ENCODE measurements at regions not wholly inside any gene's neighbourhood (a gene's known extent, or its start where the extent isn't known, plus 50 kb on each side); places are given as distances from the start of the nearest gene placed in this dataset.

GRCh38 chr9:115442054-115442453 is 324.1 kb upstream of the TNC start:
- WGBS (ENCODE audit: low lambda C conversion rate, missing lambda C conversion rate): 59% methylated on average over 4 of the region's 4 CpGs
- H3K27ac ChIP-seq: peak overlapping the region; percentile 47
- no peak for TF ChIP-seq EZH2 (IDR thresholded peaks at IDR 0.05; ENCODE audit: borderline replicate concordance)
- TF ChIP-seq EZH2phosphoT487 (IDR thresholded peaks at IDR 0.05; ENCODE audit: low read depth, severe bottlenecking, unreplicated experiment): no peak
- TF ChIP-seq CTCF (IDR thresholded peaks at IDR 0.05; ENCODE audit: poor library complexity): no peak
- peaks cover 9% of the 10 kb centered on the region for H3K4me1 ChIP-seq (ENCODE audit: insufficient read depth)
- peak; percentile 59 for DNase-seq (ENCODE audit: low spot score)
- no peak overlapping the region for H3K4me3 ChIP-seq
- H3K9me2 ChIP-seq (replicated peaks; ENCODE audit: insufficient read depth): no peaks in the 10 kb centered on the region
- H3K4me2 ChIP-seq: no peak overlapping the region
- no peaks in the 10 kb centered on the region for H3K27me3 ChIP-seq
- no peaks in the 10 kb centered on the region for H3K36me3 ChIP-seq (replicated peaks; ENCODE audit: insufficient read depth, low read depth)
- H3K9me3 ChIP-seq (ENCODE audit: low read depth): no peaks in the 10 kb centered on the region
- H4K20me1 ChIP-seq (ENCODE audit: insufficient read depth, poor library complexity, severe bottlenecking): no peaks in the 10 kb centered on the region
- H3K79me2 ChIP-seq: no peaks in the 10 kb centered on the region
- H2AFZ ChIP-seq: no peak overlapping the region

GRCh38 chr9:115443890-115444289 is 325.9 kb upstream of the TNC start:
- Histone ChIP-seq H3K9me2 (replicated peaks; ENCODE audit: insufficient read depth) (no peaks in the 10 kb centered on the region), H3K4me3 (no peak overlapping the region), H4K20me1 (ENCODE audit: insufficient read depth, poor library complexity, severe bottlenecking) (no peaks in the 10 kb centered on the region), H3K4me2 (no peak overlapping the region), H3K79me2 (no peaks in the 10 kb centered on the region), H3K9me3 (ENCODE audit: low read depth) (no peaks in the 10 kb centered on the region), H3K27ac (peak overlapping the region; percentile 76), H3K27me3 (no peaks in the 10 kb centered on the region), H3K36me3 (replicated peaks; ENCODE audit: insufficient read depth, low read depth) (no peaks in the 10 kb centered on the region), H3K4me1 (ENCODE audit: insufficient read depth) (peaks cover 9% of the 10 kb centered on the region), H2AFZ (no peak overlapping the region)
- WGBS (ENCODE audit: low lambda C conversion rate, missing lambda C conversion rate): 65% methylated on average over 2 of the region's 2 CpGs
- no peak for DNase-seq (ENCODE audit: low spot score)
- TF ChIP-seq EZH2phosphoT487 (IDR thresholded peaks at IDR 0.05; ENCODE audit: low read depth, severe bottlenecking, unreplicated experiment) (no peak), EZH2 (IDR thresholded peaks at IDR 0.05; ENCODE audit: borderline replicate concordance) (no peak), CTCF (IDR thresholded peaks at IDR 0.05; ENCODE audit: poor library complexity) (no peak)

GRCh38 chr9:115444959-115445358 is 327.0 kb upstream of the TNC start:
- H3K27ac ChIP-seq: peak overlapping the region; percentile 76
- peaks cover 9% of the 10 kb centered on the region for H3K4me1 ChIP-seq (ENCODE audit: insufficient read depth)
- peak overlapping the region; percentile 24 for H3K4me2 ChIP-seq
- H3K9me3 ChIP-seq (ENCODE audit: low read depth): no peaks in the 10 kb centered on the region
- no peaks in the 10 kb centered on the region for H3K79me2 ChIP-seq
- no peaks in the 10 kb centered on the region for H3K36me3 ChIP-seq (replicated peaks; ENCODE audit: insufficient read depth, low read depth)
- H2AFZ ChIP-seq: no peak overlapping the region
- H3K4me3 ChIP-seq: no peak overlapping the region
- peak; percentile 20 for DNase-seq (ENCODE audit: low spot score)
- H4K20me1 ChIP-seq (ENCODE audit: insufficient read depth, poor library complexity, severe bottlenecking): no peaks in the 10 kb centered on the region
- WGBS (ENCODE audit: low lambda C conversion rate, missing lambda C conversion rate): 44% methylated on average over 3 of the region's 3 CpGs
- TF ChIP-seq EZH2 (IDR thresholded peaks at IDR 0.05; ENCODE audit: borderline replicate concordance) (no peak), CTCF (IDR thresholded peaks at IDR 0.05; ENCODE audit: poor library complexity) (no peak), EZH2phosphoT487 (IDR thresholded peaks at IDR 0.05; ENCODE audit: low read depth, severe bottlenecking, unreplicated experiment) (no peak)
- H3K27me3 ChIP-seq: no peaks in the 10 kb centered on the region
- H3K9me2 ChIP-seq (replicated peaks; ENCODE audit: insufficient read depth): no peaks in the 10 kb centered on the region

- Histone ChIP-seq H3K27ac (peak overlapping the region; percentile 76), H3K4me1 (ENCODE audit: insufficient read depth) (peaks cover 9% of the 10 kb centered on the region), H3K4me2 (peak overlapping the region; percentile 24), H3K36me3 (replicated peaks; ENCODE audit: insufficient read depth, low read depth) (no peaks in the 10 kb centered on the region), H3K27me3 (no peaks in the 10 kb centered on the region), H4K20me1 (ENCODE audit: insufficient read depth, poor library complexity, severe bottlenecking) (no peaks in the 10 kb centered on the region), H2AFZ (no peak overlapping the region), H3K9me3 (ENCODE audit: low read depth) (no peaks in the 10 kb centered on the region), H3K9me2 (replicated peaks; ENCODE audit: insufficient read depth) (no peaks in the 10 kb centered on the region), H3K4me3 (no peak overlapping the region), H3K79me2 (no peaks in the 10 kb centered on the region)
- TF ChIP-seq EZH2phosphoT487 (IDR thresholded peaks at IDR 0.05; ENCODE audit: low read depth, severe bottlenecking, unreplicated experiment) (no peak), CTCF (IDR thresholded peaks at IDR 0.05; ENCODE audit: poor library complexity) (no peak), EZH2 (IDR thresholded peaks at IDR 0.05; ENCODE audit: borderline replicate concordance) (no peak)
- WGBS (ENCODE audit: low lambda C conversion rate, missing lambda C conversion rate): 53% methylated on average over 3 of the region's 3 CpGs
- no peak for DNase-seq (ENCODE audit: low spot score)
Observed at GRCh38 chr9:115445655-115446054, 327.7 kb upstream of the TNC start.
